ENCODE measurements at regions not wholly inside any gene's neighbourhood (a gene's known extent, or its start where the extent isn't known, plus 50 kb on each side); places are given as distances from the start of the nearest gene placed in this dataset.
A peak's percentile ranks its signal among the peaks of the same experiment; 100 is the strongest.
"Not testable (repeated sequence)": the region's sequence is repeated elsewhere in the genome, so short reads cannot be mapped to it uniquely, and the experiment has no call there.

GRCh38 chr13:38147050-38147449 lies 202.6 kb upstream of the UFM1 start:
- peak; percentile 66 for FAIRE-seq

GRCh38 chr13:38141792-38142191 lies 207.9 kb upstream of the UFM1 start:
- FAIRE-seq = no peak

GRCh38 chr13:38135592-38135991 lies 214.1 kb upstream of the UFM1 start:
- no peak for FAIRE-seq

- FAIRE-seq = no peak
Observed at GRCh38 chr13:38121267-38121666, 228.4 kb upstream of the UFM1 start.

- FAIRE-seq = no peak
Observed at GRCh38 chr13:38103851-38104250, 234.3 kb upstream of the TRPC4 start.

GRCh38 chr13:38099751-38100150 lies 230.2 kb upstream of the TRPC4 start:
- peak; percentile 94 for FAIRE-seq

GRCh38 chr13:38093425-38093824 lies 223.9 kb upstream of the TRPC4 start:
- no peak for FAIRE-seq

- FAIRE-seq = no peak
Observed at GRCh38 chr13:38090913-38091312, 221.3 kb upstream of the TRPC4 start.

- no peak for FAIRE-seq
Observed at GRCh38 chr13:38086721-38087120, 217.1 kb upstream of the TRPC4 start.

GRCh38 chr13:38086013-38086412 lies 216.4 kb upstream of the TRPC4 start:
- FAIRE-seq = no peak

GRCh38 chr13:38073931-38074330 lies 204.4 kb upstream of the TRPC4 start:
- FAIRE-seq = no peak

- FAIRE-seq = no peak
Observed at GRCh38 chr13:38072696-38073095, 203.1 kb upstream of the TRPC4 start.

GRCh38 chr13:38071340-38071739 lies 201.8 kb upstream of the TRPC4 start:
- not testable (repeated sequence) for FAIRE-seq

GRCh38 chr13:38053896-38054295 lies 184.3 kb upstream of the TRPC4 start:
- FAIRE-seq = no peak

GRCh38 chr13:38046049-38046376 lies 176.4 kb upstream of the TRPC4 start:
- FAIRE-seq = no peak

GRCh38 chr13:38045278-38046048 lies 175.9 kb upstream of the TRPC4 start:
- no peak for FAIRE-seq

GRCh38 chr13:38044067-38044466 lies 174.5 kb upstream of the TRPC4 start:
- no peak for FAIRE-seq

- no peak for FAIRE-seq
Observed at GRCh38 chr13:38042771-38043170, 173.2 kb upstream of the TRPC4 start.

GRCh38 chr13:38024431-38024830 lies 154.9 kb upstream of the TRPC4 start:
- peak; percentile 96 for FAIRE-seq

- no peak for FAIRE-seq
Observed at GRCh38 chr13:38017320-38017719, 147.7 kb upstream of the TRPC4 start.

GRCh38 chr13:38013676-38014075 lies 144.1 kb upstream of the TRPC4 start:
- FAIRE-seq = no peak

- FAIRE-seq = no peak
Observed at GRCh38 chr13:38012096-38012495, 142.5 kb upstream of the TRPC4 start.

- no peak for FAIRE-seq
Observed at GRCh38 chr13:38008636-38009035, 139.1 kb upstream of the TRPC4 start.

- FAIRE-seq = no peak
Observed at GRCh38 chr13:38002606-38003005, 133.0 kb upstream of the TRPC4 start.

GRCh38 chr13:37997641-37998040 lies 128.1 kb upstream of the TRPC4 start:
- FAIRE-seq = peak; percentile 43

All from endometrium (tissue), 2 donors.